Hepatocyte (in vitro differentiated cells): ENCODE measurements at regions not wholly inside any gene's neighbourhood (a gene's known extent, or its start where the extent isn't known, plus 50 kb on each side); places are given as distances from the start of the nearest gene placed in this dataset.

Experiments used
- DNase-seq: peaks from one replicate; pipeline ENCODE4 v3.0.0-alpha.2; 2016; ENCODE audit warnings: low spot score
- H2AFZ ChIP-seq: fragments of 200-600 bp; sonication (generic); 2 replicates; pipeline ENCODE4 v1.6.0; 2016; ENCODE audit warnings: antibody characterized with exemption, mild to moderate bottlenecking
- H3K27ac ChIP-seq: fragments of 200-600 bp; sonication (generic); 2 replicates; pipeline ENCODE4 v1.5.1; 2016; ENCODE audit warnings: mild to moderate bottlenecking
- H3K27me3 ChIP-seq: fragments of 200-600 bp; sonication (generic); 2 replicates; pipeline ENCODE4 v1.6.1; 2016
- H3K36me3 ChIP-seq: fragments of 200-600 bp; sonication (generic); replicated peaks from 2 replicates; pipeline ENCODE4 v1.5.1; 2016; ENCODE audit warnings: low read depth; ENCODE audit not compliant: insufficient read depth
- H3K4me1 ChIP-seq: fragments of 200-600 bp; sonication (generic); 2 replicates; pipeline ENCODE4 v1.5.1; 2016; ENCODE audit warnings: mild to moderate bottlenecking, moderate library complexity; ENCODE audit not compliant: insufficient read depth
- H3K4me2 ChIP-seq: fragments of 200-600 bp; sonication (generic); 2 replicates; pipeline ENCODE4 v1.6.0; 2016
- H3K4me3 ChIP-seq: fragments of 200-600 bp; sonication (generic); 2 replicates; pipeline ENCODE4 v1.5.1; 2016; ENCODE audit warnings: mild to moderate bottlenecking
- H3K79me2 ChIP-seq: fragments of 200-600 bp; sonication (generic); 2 replicates; pipeline ENCODE4 v1.6.0; 2017; ENCODE audit warnings: mild to moderate bottlenecking
- H3K9me2 ChIP-seq: fragments of 200-600 bp; sonication (generic); replicated peaks from 2 replicates; pipeline ENCODE4 v1.6.0; 2017; ENCODE audit warnings: mild to moderate bottlenecking; ENCODE audit not compliant: insufficient read depth
- H3K9me3 ChIP-seq: fragments of 200-600 bp; sonication (generic); 2 replicates; pipeline ENCODE4 v1.5.1; 2016; ENCODE audit warnings: low read depth, mild to moderate bottlenecking
- H4K20me1 ChIP-seq: fragments of 200-600 bp; sonication (generic); 2 replicates; pipeline ENCODE4 v1.6.0; 2016; ENCODE audit warnings: mild to moderate bottlenecking; ENCODE audit not compliant: insufficient read depth, poor library complexity, severe bottlenecking
- EZH2 ChIP-seq: fragments of 200-600 bp; sonication (generic); IDR thresholded peaks from 2 replicates; pipeline ENCODE4 v1.6.1; 2016; ENCODE audit warnings: antibody characterized with exemption, mild to moderate bottlenecking, borderline replicate concordance
- EZH2phosphoT487 ChIP-seq: fragments of 200-600 bp; sonication (generic); IDR thresholded peaks from one replicate; pipeline ENCODE4 v1.6.1; 2018; ENCODE audit warnings: antibody characterized with exemption, mild to moderate bottlenecking, low read depth, moderate library complexity; ENCODE audit not compliant: unreplicated experiment, severe bottlenecking
- WGBS: methylation state at CpG from one replicate; pipeline ENCODE4 v1.1.6; 2016; ENCODE audit warnings: low lambda C conversion rate; ENCODE audit errors: missing lambda C conversion rate; 5-methylcytosine and 5-hydroxymethylcytosine counted together
- TF ChIP-seq, protein P1 (sequence below): fragments of 200-600 bp; sonication (generic); IDR thresholded peaks from 2 replicates; pipeline ENCODE4 v1.5.1; 2016; ENCODE audit warnings: antibody characterized with exemption, mild to moderate bottlenecking; ENCODE audit not compliant: poor library complexity

DNA sequence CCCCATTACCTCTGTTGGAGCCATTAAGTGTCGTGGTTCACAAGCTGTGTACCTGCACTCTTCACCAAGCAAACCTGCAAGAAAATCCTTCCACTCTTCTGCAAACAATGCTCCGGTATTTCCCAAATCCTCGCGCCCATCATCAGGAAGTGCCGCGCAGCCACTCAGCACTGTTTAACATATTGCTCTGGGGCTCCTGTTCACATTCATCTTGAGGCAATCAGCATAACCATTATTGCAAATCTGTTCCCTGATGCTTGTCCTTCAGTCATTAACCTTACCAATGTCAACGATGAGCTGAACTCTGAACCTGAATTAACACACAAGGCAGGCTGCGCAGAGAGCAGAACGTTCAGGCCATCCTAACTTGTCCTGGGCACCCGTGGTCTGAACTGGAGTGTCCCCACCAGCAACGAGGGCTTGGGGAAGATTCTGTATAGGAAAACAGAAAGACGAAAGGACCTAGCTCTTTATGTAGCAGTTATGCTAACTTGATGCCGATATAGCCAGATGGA lies 751.4 kb upstream of the AUTS2 start:
- H4K20me1 ChIP-seq: no peaks in the 10 kb centered on the region
- no peak overlapping the region for H3K4me2 ChIP-seq
- H3K27ac ChIP-seq: no peak overlapping the region
- 76% methylated on average over 13 of the region's 13 CpGs for WGBS
- no peaks in the 10 kb centered on the region for H3K36me3 ChIP-seq
- H3K27me3 ChIP-seq: no peaks in the 10 kb centered on the region
- H3K4me3 ChIP-seq: no peak overlapping the region
- TF ChIP-seq EZH2phosphoT487 (no peak), EZH2 (no peak)
- TF ChIP-seq, protein P1, sequence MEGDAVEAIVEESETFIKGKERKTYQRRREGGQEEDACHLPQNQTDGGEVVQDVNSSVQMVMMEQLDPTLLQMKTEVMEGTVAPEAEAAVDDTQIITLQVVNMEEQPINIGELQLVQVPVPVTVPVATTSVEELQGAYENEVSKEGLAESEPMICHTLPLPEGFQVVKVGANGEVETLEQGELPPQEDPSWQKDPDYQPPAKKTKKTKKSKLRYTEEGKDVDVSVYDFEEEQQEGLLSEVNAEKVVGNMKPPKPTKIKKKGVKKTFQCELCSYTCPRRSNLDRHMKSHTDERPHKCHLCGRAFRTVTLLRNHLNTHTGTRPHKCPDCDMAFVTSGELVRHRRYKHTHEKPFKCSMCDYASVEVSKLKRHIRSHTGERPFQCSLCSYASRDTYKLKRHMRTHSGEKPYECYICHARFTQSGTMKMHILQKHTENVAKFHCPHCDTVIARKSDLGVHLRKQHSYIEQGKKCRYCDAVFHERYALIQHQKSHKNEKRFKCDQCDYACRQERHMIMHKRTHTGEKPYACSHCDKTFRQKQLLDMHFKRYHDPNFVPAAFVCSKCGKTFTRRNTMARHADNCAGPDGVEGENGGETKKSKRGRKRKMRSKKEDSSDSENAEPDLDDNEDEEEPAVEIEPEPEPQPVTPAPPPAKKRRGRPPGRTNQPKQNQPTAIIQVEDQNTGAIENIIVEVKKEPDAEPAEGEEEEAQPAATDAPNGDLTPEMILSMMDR: no peak
- no peaks in the 10 kb centered on the region for H3K9me3 ChIP-seq
- no peaks in the 10 kb centered on the region for H3K9me2 ChIP-seq
- no peak for DNase-seq
- no peaks in the 10 kb centered on the region for H3K4me1 ChIP-seq
- H2AFZ ChIP-seq: no peak overlapping the region
- no peaks in the 10 kb centered on the region for H3K79me2 ChIP-seq

DNA sequence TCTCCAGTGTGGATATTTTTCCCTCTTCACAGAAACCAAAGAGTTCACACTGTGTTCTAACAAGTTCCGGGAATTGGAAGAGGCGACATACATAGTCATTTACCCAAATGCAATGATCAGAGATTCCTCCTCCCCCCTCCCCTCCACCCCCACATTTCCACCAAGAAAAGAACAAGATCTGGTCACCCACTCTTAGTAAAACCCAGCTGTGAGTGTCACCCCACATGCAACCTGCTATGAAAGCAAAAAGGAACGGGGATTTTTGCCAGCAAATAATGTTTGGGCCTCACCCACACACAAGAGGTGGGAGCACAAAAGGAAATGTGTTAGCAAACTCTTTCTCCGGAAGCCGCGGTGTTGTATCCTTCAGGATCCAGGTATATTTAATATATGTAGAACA lies 745.0 kb upstream of the AUTS2 start:
- DNase-seq: no peak
- H2AFZ ChIP-seq: no peak overlapping the region
- H3K27me3 ChIP-seq: no peaks in the 10 kb centered on the region
- no peaks in the 10 kb centered on the region for H3K4me1 ChIP-seq
- no peak overlapping the region for H3K27ac ChIP-seq
- H3K9me2 ChIP-seq: no peaks in the 10 kb centered on the region
- H3K4me2 ChIP-seq: no peak overlapping the region
- no peak overlapping the region for H3K4me3 ChIP-seq
- WGBS: 92% methylated on average over 6 of the region's 6 CpGs
- H4K20me1 ChIP-seq: no peaks in the 10 kb centered on the region
- no peaks in the 10 kb centered on the region for H3K79me2 ChIP-seq
- H3K36me3 ChIP-seq: no peaks in the 10 kb centered on the region
- TF ChIP-seq, protein P1: no peak
- TF ChIP-seq EZH2phosphoT487 (no peak), EZH2 (no peak)
- no peaks in the 10 kb centered on the region for H3K9me3 ChIP-seq

DNA sequence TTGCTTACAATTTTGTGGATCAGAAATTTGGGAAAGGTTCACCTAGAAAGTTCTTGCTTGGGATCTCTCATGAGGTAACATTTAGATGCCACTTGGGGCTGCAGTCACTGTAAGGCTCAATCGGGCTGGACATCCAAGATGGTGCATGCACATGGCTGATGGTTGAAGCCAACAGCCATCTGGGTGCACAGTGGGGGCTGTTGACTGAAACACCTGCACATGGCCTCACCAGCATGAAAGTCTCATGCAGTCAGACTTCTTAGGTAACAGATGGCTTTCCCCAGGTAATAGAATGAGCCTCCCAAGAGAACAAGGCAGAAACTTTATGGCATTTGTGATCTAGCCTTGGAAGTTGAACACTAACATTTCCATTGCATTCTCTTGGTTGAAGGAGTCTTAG lies 740.7 kb upstream of the AUTS2 start:
- WGBS: 100% methylated on average over 1 of the region's 1 CpG
- Histone ChIP-seq H3K36me3 (no peaks in the 10 kb centered on the region), H3K27me3 (no peaks in the 10 kb centered on the region), H3K4me3 (no peak overlapping the region), H3K9me3 (no peaks in the 10 kb centered on the region), H3K9me2 (no peaks in the 10 kb centered on the region), H2AFZ (no peak overlapping the region), H4K20me1 (no peaks in the 10 kb centered on the region), H3K4me1 (no peaks in the 10 kb centered on the region), H3K4me2 (no peak overlapping the region), H3K79me2 (no peaks in the 10 kb centered on the region), H3K27ac (no peak overlapping the region)
- no peak for TF ChIP-seq EZH2phosphoT487
- TF ChIP-seq, protein P1: no peak
- no peak for TF ChIP-seq EZH2
- DNase-seq: no peak

DNA sequence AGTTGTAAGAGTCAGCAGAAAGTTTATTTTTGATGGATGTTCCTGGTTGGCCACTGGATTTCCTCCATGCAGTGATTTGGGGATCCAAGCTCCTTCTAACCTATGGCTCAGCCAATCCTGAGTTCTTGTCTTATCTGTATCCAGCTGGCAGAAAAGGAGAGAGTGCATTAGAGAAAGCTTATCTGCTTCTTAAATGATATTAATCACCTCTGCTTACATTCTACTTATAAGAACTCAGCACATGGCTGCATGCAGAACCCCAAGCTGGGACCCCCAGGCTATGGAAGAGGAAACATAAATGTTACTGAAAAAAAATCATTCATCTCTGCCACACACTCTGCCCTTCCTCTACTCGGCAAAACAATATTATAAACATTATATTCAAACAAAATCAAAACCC lies 739.8 kb upstream of the AUTS2 start:
- H3K79me2 ChIP-seq: no peaks in the 10 kb centered on the region
- WGBS: 81% methylated on average over 1 of the region's 1 CpG
- no peaks in the 10 kb centered on the region for H3K9me3 ChIP-seq
- no peaks in the 10 kb centered on the region for H4K20me1 ChIP-seq
- H3K27ac ChIP-seq: no peak overlapping the region
- H3K4me3 ChIP-seq: no peak overlapping the region
- no peak for TF ChIP-seq EZH2phosphoT487
- TF ChIP-seq EZH2: no peak
- TF ChIP-seq, protein P1: no peak
- no peak for DNase-seq
- H2AFZ ChIP-seq: no peak overlapping the region
- no peaks in the 10 kb centered on the region for H3K36me3 ChIP-seq
- no peaks in the 10 kb centered on the region for H3K9me2 ChIP-seq
- H3K27me3 ChIP-seq: no peaks in the 10 kb centered on the region
- no peak overlapping the region for H3K4me2 ChIP-seq
- H3K4me1 ChIP-seq: no peaks in the 10 kb centered on the region
